ENCODE measurements at regions not wholly inside any gene's neighbourhood (a gene's known extent, or its start where the extent isn't known, plus 50 kb on each side); places are given as distances from the start of the nearest gene placed in this dataset.
A peak's percentile ranks its signal among the peaks of the same experiment; 100 is the strongest.

- DNase-seq, result no peak
These were observed 99.0 kb upstream of the TAB2 start for GRCh38 chr6:149218471-149218870.

- DNase-seq, result no peak
These were observed 98.6 kb upstream of the TAB2 start for GRCh38 chr6:149218915-149219314.

- no peak for DNase-seq
These were observed 96.4 kb upstream of the TAB2 start for GRCh38 chr6:149220882-149221773.

GRCh38 chr6:149221774-149222070 lies 95.8 kb upstream of the TAB2 start:
- DNase-seq, result no peak

- no peak for DNase-seq
These were observed 94.2 kb upstream of the TAB2 start for GRCh38 chr6:149223120-149223903.

- peak; percentile 48 for DNase-seq
These were observed 93.6 kb upstream of the TAB2 start for GRCh38 chr6:149223904-149224351.

GRCh38 chr6:149224399-149224798 lies 93.1 kb upstream of the TAB2 start:
- no peak for DNase-seq

- DNase-seq, result no peak
These were observed 92.1 kb upstream of the TAB2 start for GRCh38 chr6:149225370-149225769.

GRCh38 chr6:149225946-149226345 lies 91.6 kb upstream of the TAB2 start:
- DNase-seq, result no peak

GRCh38 chr6:149227796-149228195 lies 89.7 kb upstream of the TAB2 start:
- no peak for DNase-seq

GRCh38 chr6:149228311-149228955 lies 89.1 kb upstream of the TAB2 start:
- no peak for DNase-seq

- DNase-seq, result no peak
These were observed 88.4 kb upstream of the TAB2 start for GRCh38 chr6:149229096-149229495.

GRCh38 chr6:149230712-149231460 lies 86.6 kb upstream of the TAB2 start:
- DNase-seq, result no peak

- DNase-seq, result no peak
These were observed 85.7 kb upstream of the TAB2 start for GRCh38 chr6:149231778-149232177.

GRCh38 chr6:149233056-149233715 lies 84.3 kb upstream of the TAB2 start:
- DNase-seq, result peak; percentile 15

- DNase-seq, result no peak
These were observed 83.2 kb upstream of the TAB2 start for GRCh38 chr6:149234051-149234962.

- peak; percentile 63 for DNase-seq
These were observed 82.4 kb upstream of the TAB2 start for GRCh38 chr6:149235130-149235561.

GRCh38 chr6:149236589-149236988 lies 80.9 kb upstream of the TAB2 start:
- peak; percentile 96 for DNase-seq

GRCh38 chr6:149237464-149237863 lies 80.0 kb upstream of the TAB2 start:
- DNase-seq, result peak; percentile 14

GRCh38 chr6:149239573-149240209 lies 77.8 kb upstream of the TAB2 start:
- no peak for DNase-seq

GRCh38 chr6:149242883-149243282 lies 74.6 kb upstream of the TAB2 start:
- no peak for DNase-seq
